Stimulated activated memory B cell treated with anti-CD40 and anti-IgM and Interleukin-4, amounts not matched to agents 10 μg/mL and 1 μg/mL and 100 μg/mL, for 72 hours (primary cell): ENCODE measurements at regions not wholly inside any gene's neighbourhood (a gene's known extent, or its start where the extent isn't known, plus 50 kb on each side); places are given as distances from the start of the nearest gene placed in this dataset.

Experiments used
- ATAC-seq: fragments of 150-1000 bp; cut with Tn5 transposase; 2 replicates; pipeline ENCODE4 v1.10.0; 2021
- H3K27ac Mint-ChIP-seq: one replicate; pipeline ENCODE4 v1.8.0; 2022; ENCODE audit warnings: mild to moderate bottlenecking, mixed read lengths
- H3K27me3 Mint-ChIP-seq: one replicate; pipeline ENCODE4 v1.8.0; 2022; ENCODE audit warnings: mixed read lengths
- H3K36me3 Mint-ChIP-seq: one replicate; pipeline ENCODE4 v1.8.0; 2022; ENCODE audit warnings: mixed read lengths
- H3K4me1 Mint-ChIP-seq: one replicate; pipeline ENCODE4 v1.8.0; 2022; ENCODE audit warnings: mixed read lengths
- H3K4me3 Mint-ChIP-seq: one replicate; pipeline ENCODE4 v1.8.0; 2022; ENCODE audit warnings: mild to moderate bottlenecking, moderate library complexity, mixed read lengths
- H3K9me3 Mint-ChIP-seq: one replicate; pipeline ENCODE4 v1.8.0; 2022; ENCODE audit warnings: mixed read lengths

DNA sequence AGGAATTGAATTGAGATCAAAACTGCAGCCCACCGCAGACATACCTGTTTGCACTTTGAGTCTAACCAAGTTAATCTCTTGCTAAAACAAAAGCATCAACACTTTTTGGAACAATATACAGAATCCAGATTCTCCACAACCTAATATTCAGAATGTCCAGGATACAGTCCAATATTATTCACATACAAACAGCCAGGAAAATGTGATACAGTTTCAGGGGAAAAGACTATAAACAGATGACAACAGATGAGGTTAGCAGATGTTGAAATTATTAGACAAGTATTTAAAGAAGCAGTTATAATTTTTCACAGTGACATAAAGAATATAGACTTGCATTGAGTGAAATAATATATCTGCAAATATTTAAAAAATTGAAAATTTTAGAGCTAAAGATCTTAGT lies 678.1 kb upstream of the CXADR start:
- H3K27ac Mint-ChIP-seq, result no peak overlapping the region
- no peaks in the 10 kb centered on the region for H3K27me3 Mint-ChIP-seq
- no peaks in the 10 kb centered on the region for H3K36me3 Mint-ChIP-seq
- no peaks in the 10 kb centered on the region for H3K4me1 Mint-ChIP-seq
- no peak for ATAC-seq
- no peaks in the 10 kb centered on the region for H3K9me3 Mint-ChIP-seq
- no peak overlapping the region for H3K4me3 Mint-ChIP-seq

DNA sequence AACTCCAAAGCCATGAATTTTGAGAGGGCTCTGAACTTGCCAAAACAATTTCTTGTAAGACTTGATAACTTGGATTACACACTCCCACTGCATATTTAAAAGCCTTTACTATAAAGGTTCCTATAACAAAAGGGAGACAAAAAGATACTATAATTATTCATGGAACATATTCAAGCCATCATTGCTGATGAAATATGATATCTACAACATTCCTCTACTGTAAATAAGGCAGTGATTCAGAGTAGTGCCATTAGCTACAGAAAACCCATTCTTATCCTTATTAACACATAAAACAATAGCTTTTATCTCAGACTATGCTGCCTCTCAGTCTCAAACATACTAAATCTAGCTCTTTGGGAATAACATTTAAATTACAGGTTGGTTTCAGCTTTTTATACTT lies 675.5 kb upstream of the CXADR start:
- H3K36me3 Mint-ChIP-seq, result no peaks in the 10 kb centered on the region
- no peak for ATAC-seq
- H3K4me3 Mint-ChIP-seq, result no peak overlapping the region
- H3K4me1 Mint-ChIP-seq, result no peaks in the 10 kb centered on the region
- H3K27me3 Mint-ChIP-seq, result no peaks in the 10 kb centered on the region
- H3K9me3 Mint-ChIP-seq, result no peaks in the 10 kb centered on the region
- H3K27ac Mint-ChIP-seq, result no peak overlapping the region

DNA sequence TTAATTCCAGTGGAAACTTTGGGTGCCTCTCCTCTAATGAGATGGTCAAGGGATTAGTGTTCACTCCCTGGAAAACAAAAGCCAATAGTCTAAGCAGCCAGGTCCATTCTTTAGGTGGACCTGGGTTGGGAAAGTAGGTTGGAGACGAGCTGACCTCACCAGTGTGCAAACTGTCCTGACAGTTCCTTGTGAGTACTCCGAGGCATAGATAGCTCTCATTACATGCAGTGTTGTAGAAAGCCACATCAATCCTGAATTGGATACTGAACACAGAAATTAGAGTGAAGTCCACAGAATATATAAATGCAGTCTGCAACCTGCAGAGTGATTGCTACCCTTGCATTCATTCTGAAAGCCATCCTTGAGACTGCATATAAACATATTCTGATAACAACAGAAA lies 675.1 kb upstream of the CXADR start:
- Mint-ChIP-seq H3K27ac (no peak overlapping the region), H3K27me3 (no peaks in the 10 kb centered on the region), H3K36me3 (no peaks in the 10 kb centered on the region), H3K4me1 (no peaks in the 10 kb centered on the region), H3K9me3 (no peaks in the 10 kb centered on the region), H3K4me3 (no peak overlapping the region)
- no peak for ATAC-seq

DNA sequence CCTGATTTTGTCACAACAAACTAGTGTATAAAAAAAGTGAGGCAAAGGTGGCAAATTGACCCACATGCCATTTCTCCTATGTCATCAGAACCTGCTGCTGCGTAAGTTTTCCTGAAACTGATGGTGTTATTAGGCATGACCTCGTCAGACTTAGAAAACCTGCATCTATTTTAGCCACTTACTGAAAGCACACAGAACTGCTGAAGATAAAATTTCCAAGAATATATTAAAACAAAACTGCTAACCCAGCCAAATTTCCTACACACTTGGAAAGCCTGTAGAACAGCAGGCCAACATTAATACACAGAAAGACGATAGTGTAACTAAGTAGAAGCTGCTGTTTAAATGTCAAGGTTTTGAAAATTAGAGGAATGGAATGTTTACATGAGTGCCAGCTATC lies 674.5 kb upstream of the CXADR start:
- Mint-ChIP-seq H3K9me3 (no peaks in the 10 kb centered on the region), H3K27ac (no peak overlapping the region), H3K4me1 (no peaks in the 10 kb centered on the region), H3K4me3 (no peak overlapping the region), H3K27me3 (no peaks in the 10 kb centered on the region), H3K36me3 (no peaks in the 10 kb centered on the region)
- no peak for ATAC-seq

DNA sequence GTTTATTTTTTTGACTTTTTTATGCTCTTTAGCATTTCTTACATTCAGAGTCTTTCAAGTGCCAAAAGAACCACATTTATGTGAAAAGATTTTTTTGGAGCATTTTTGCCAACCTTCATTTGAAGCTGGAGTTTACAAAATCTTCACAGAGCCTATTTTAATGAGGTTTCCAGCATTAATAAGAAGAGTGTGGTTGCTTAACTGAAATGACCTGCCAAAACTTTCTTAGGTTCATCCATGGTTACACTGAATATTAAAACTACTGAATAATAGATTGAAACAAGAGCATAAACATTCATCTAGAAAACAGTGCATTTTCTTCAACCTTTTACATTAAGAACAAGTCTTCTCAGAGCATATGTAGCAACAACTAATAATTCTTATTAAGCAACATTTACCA lies 672.3 kb upstream of the CXADR start:
- H3K4me3 Mint-ChIP-seq, result no peak overlapping the region
- H3K4me1 Mint-ChIP-seq, result no peaks in the 10 kb centered on the region
- ATAC-seq, result no peak
- no peak overlapping the region for H3K27ac Mint-ChIP-seq
- no peaks in the 10 kb centered on the region for H3K36me3 Mint-ChIP-seq
- no peaks in the 10 kb centered on the region for H3K27me3 Mint-ChIP-seq
- peaks cover 5% of the 10 kb centered on the region for H3K9me3 Mint-ChIP-seq

DNA sequence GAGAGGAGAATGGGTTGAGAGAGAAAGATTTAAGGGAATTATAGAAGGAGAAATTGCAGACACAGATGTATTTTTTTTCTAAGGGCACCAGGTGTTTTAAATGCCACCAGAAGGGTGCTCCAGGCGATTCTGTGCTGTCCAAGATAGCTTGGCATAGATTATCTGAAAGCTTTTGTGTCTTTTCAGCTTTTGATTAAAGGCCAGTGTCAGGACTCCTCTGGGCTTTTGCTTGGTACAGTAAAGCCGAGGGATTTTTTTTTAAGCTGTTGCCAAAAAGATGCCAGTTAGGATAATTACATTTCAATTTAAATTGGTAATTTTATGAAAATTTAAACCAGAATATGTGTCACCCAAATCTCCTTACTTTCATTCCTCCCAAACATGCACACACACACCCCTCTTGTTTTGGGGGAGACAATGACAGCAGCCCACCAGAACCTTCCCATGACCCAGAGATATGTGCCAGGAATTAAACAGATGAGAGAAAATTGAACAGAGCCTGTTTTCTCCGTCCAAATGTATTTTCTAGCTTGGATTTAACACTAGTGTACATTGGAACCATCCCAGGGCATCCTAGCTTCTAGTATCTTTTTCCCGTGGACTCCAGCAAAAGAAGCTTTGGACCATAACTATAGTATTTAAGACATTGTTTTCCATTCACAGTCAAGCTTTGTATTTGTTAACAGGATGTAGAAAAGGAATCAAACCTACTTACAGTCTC lies 670.7 kb upstream of the CXADR start:
- Mint-ChIP-seq H3K27me3 (no peaks in the 10 kb centered on the region), H3K36me3 (no peaks in the 10 kb centered on the region), H3K4me3 (no peak overlapping the region), H3K4me1 (no peaks in the 10 kb centered on the region), H3K27ac (no peak overlapping the region), H3K9me3 (peaks cover 6% of the 10 kb centered on the region)
- ATAC-seq, result no peak

DNA sequence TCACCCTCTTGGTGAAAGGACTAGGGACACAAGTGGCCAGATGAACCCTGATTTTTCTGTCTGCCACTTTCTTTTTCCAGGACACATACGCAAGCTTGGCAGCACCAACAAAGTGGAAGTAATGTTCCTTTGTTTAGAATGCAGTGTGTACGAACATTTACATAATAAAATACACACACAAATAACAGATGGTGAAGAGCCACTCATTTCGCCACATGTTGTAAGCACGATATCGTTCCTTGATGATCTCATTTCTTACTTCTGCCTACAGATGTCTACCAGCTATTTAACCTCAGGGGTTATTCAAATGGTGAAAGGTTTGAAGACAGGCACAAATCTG lies 670.2 kb upstream of the CXADR start:
- no peaks in the 10 kb centered on the region for H3K36me3 Mint-ChIP-seq
- no peak overlapping the region for H3K27ac Mint-ChIP-seq
- H3K4me1 Mint-ChIP-seq, result no peaks in the 10 kb centered on the region
- no peak for ATAC-seq
- no peaks in the 10 kb centered on the region for H3K27me3 Mint-ChIP-seq
- H3K4me3 Mint-ChIP-seq, result no peak overlapping the region
- H3K9me3 Mint-ChIP-seq, result peaks cover 6% of the 10 kb centered on the region

DNA sequence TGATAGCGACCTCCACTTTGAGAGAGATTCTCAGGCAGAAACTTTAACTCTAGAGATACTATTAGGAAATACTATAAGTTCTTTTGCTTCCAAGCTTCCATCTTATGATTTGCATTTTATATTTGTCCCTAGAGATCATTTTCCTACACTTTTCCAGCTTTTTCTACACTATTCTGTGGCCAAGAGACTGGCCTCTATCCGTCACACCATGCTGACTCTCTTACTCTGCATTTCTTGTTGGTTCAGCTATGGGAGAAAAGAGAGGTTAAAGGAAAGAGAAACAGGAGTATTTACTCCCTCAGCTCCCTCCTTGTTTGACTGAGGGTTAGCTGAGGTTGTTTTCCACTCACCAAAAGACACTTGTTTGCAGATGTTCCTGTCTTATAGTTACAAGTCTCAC lies 665.6 kb upstream of the CXADR start:
- peaks cover 6% of the 10 kb centered on the region for H3K9me3 Mint-ChIP-seq
- no peak overlapping the region for H3K4me3 Mint-ChIP-seq
- no peaks in the 10 kb centered on the region for H3K4me1 Mint-ChIP-seq
- H3K27me3 Mint-ChIP-seq, result no peaks in the 10 kb centered on the region
- H3K27ac Mint-ChIP-seq, result no peak overlapping the region
- H3K36me3 Mint-ChIP-seq, result no peaks in the 10 kb centered on the region
- no peak for ATAC-seq

DNA sequence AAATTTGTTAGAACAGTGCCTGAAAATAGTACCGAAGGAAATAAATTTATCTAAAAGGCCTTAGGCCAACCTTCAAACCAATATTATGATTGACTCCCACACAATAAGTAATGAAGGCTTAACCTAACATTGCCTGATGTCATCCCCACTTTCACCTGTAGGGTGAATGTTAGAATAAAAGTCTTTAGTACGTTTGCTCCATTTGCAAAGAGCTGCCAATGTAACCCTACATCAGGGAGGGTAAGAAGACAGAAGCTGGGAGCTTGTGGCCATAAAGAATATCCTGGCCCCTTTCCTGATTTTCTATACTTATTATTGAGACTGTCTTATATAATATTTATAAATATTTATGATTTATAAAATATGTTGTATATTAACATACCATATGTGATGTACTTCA lies 661.8 kb upstream of the CXADR start:
- ATAC-seq, result no peak
- H3K27ac Mint-ChIP-seq, result no peak overlapping the region
- H3K27me3 Mint-ChIP-seq, result no peaks in the 10 kb centered on the region
- no peaks in the 10 kb centered on the region for H3K4me1 Mint-ChIP-seq
- peaks cover 4% of the 10 kb centered on the region for H3K9me3 Mint-ChIP-seq
- no peak overlapping the region for H3K4me3 Mint-ChIP-seq
- no peaks in the 10 kb centered on the region for H3K36me3 Mint-ChIP-seq

DNA sequence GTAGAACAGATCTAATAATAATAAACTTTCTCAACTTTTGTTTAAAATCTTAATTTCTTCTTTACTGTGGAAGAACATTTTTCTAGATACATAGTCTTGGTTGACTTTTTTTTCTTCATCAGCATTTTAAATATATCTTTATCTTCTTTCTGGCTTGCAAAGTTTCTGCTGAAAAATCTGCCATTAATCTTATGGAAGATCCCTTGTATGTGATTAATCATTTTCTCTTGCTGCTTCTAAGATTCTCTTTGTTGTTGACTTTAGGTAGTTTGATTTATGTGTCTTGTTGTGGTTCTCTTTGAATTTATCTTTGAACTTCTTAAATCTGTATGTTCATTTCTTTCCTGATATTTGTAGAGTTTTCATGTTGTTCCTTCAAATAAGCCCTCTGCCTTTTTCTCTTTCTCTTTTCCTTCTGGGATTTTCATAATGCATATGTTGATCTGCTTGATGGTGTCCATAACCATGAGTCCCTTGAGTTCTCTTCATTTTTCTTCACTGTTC lies 657.6 kb upstream of the CXADR start:
- no peak overlapping the region for H3K4me3 Mint-ChIP-seq
- H3K9me3 Mint-ChIP-seq, result peaks cover 4% of the 10 kb centered on the region
- H3K27ac Mint-ChIP-seq, result no peak overlapping the region
- H3K4me1 Mint-ChIP-seq, result no peaks in the 10 kb centered on the region
- H3K27me3 Mint-ChIP-seq, result no peaks in the 10 kb centered on the region
- no peaks in the 10 kb centered on the region for H3K36me3 Mint-ChIP-seq
- ATAC-seq, result no peak

DNA sequence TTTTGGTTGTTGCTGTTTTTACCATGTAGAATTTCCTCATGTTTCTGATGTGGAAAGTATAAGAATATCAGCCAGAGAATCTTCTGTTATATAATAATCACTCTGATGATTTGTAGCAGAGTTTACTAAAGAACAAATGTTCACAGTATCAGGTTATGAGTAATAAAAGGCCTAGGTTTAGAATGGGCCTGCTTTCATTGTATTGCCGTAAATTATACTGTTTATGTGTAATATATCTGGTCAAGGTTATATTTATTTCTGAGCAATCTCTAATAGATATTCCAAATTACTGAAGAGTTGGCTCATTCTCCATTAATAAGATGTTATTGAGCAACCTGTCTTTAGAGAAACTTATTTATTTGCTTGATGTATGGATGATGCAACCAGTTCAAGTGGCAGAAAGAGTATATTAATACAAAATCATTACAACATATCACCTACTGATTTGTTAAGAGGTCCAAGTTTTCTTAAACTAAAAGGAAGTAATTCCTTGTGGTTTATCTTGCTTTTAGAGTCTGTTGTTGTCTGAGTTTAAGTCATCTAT lies 649.4 kb upstream of the CXADR start:
- no peaks in the 10 kb centered on the region for H3K4me1 Mint-ChIP-seq
- H3K27me3 Mint-ChIP-seq, result no peaks in the 10 kb centered on the region
- H3K27ac Mint-ChIP-seq, result no peak overlapping the region
- H3K4me3 Mint-ChIP-seq, result no peak overlapping the region
- no peak for ATAC-seq
- H3K36me3 Mint-ChIP-seq, result no peaks in the 10 kb centered on the region
- H3K9me3 Mint-ChIP-seq, result no peaks in the 10 kb centered on the region

DNA sequence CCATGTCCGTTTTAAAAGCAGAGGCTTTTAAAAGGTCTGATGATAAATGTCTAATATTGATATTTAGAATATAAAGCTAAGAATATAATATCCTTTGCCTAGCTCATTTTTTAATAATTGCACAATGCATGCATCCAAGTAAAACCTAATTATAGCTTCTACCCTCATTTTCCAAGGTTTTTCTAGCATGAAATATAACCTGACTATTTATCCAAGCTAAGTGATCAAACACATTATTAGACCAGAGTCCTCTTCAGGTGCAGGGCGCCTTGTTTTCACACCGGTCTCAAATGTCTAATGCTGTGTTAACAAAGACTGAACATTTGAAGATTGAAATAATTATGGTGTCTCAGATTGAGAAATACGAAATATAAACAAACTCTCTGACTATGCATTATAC lies 648.9 kb upstream of the CXADR start:
- Mint-ChIP-seq H3K4me3 (no peak overlapping the region), H3K4me1 (no peaks in the 10 kb centered on the region), H3K27me3 (no peaks in the 10 kb centered on the region), H3K36me3 (no peaks in the 10 kb centered on the region), H3K27ac (no peak overlapping the region), H3K9me3 (no peaks in the 10 kb centered on the region)
- no peak for ATAC-seq

DNA sequence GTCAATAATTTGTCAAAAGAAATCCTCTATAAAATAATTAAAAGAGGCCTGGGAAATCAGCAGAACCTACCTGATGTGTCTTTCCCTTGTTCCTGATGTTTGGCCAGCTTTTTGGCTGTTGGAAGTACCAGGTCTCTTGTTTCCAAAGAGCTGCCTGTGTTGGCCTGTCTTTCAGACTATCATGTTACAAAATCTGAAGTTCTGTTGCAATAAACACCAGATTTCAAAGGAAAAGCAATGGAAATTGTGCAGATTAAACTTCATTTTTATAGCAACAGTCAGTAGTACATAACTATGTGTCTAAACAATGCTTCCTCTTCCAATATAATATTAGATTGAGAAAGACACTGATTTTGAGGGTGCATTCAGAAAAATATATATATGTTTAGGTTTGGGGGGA lies 647.2 kb upstream of the CXADR start:
- no peaks in the 10 kb centered on the region for H3K4me1 Mint-ChIP-seq
- ATAC-seq, result no peak
- H3K36me3 Mint-ChIP-seq, result no peaks in the 10 kb centered on the region
- no peaks in the 10 kb centered on the region for H3K9me3 Mint-ChIP-seq
- no peak overlapping the region for H3K4me3 Mint-ChIP-seq
- no peaks in the 10 kb centered on the region for H3K27me3 Mint-ChIP-seq
- H3K27ac Mint-ChIP-seq, result no peak overlapping the region

DNA sequence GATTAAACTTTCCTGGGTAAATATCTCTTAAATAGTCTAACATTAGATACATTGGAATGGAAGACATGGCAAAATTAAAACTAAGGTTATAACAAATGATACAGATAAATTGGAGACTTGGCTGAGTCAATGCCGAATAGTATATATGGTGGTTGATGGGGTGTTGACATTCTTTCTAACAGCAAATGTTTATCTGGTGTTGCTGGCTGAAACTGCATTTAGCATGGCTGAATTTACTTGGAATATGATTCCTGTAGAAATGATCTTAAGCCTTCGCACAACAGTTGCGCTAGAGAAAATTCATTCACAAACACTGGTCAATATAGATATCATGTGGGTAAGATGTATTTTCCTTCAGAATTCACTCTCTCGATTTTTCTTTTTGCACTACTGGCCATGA lies 646.0 kb upstream of the CXADR start:
- no peak for ATAC-seq
- Mint-ChIP-seq H3K4me3 (no peak overlapping the region), H3K9me3 (no peaks in the 10 kb centered on the region), H3K27me3 (no peaks in the 10 kb centered on the region), H3K36me3 (no peaks in the 10 kb centered on the region), H3K27ac (no peak overlapping the region), H3K4me1 (no peaks in the 10 kb centered on the region)

DNA sequence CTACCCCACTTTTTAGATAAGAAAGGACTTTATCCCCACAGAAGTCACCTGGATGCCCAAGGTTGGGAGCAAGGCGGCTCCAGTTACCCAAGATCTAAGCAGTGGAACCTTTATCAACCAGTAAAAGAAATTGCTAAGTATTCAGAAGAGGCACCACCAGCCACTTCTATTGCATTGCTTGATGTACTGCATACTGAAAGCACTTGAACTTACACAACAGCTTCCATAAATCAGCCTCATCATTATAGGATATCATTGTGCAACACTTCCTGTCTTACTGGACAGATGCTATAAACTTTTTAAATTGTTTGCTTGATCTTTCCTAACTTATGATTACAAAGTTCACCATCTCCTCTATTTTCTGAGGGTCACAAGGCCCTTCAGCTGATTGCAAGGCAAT lies 642.7 kb upstream of the CXADR start:
- Mint-ChIP-seq H3K27me3 (no peaks in the 10 kb centered on the region), H3K27ac (no peak overlapping the region), H3K36me3 (no peaks in the 10 kb centered on the region), H3K9me3 (no peaks in the 10 kb centered on the region), H3K4me1 (no peaks in the 10 kb centered on the region), H3K4me3 (no peak overlapping the region)
- no peak for ATAC-seq

DNA sequence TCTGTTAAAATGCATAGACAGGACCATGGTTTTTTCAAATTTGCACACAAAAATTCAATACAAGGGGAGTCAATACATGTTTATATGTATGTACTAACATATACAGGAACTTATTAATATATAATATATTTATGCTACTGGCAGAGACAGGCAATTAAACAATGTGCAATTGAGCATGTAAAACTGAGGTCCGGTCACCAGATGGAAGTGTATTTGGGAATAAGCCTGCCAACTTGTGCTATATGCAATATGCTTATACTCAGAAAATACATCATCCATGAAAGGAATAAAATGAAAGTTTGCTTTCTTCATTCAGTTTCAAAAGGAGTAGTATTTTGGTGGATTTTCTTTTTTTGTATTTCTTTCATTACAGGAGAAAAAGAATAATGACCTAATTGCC lies 640.2 kb upstream of the CXADR start:
- ATAC-seq, result no peak
- no peaks in the 10 kb centered on the region for H3K9me3 Mint-ChIP-seq
- no peaks in the 10 kb centered on the region for H3K27me3 Mint-ChIP-seq
- H3K27ac Mint-ChIP-seq, result no peak overlapping the region
- no peaks in the 10 kb centered on the region for H3K36me3 Mint-ChIP-seq
- H3K4me1 Mint-ChIP-seq, result no peaks in the 10 kb centered on the region
- H3K4me3 Mint-ChIP-seq, result no peak overlapping the region

DNA sequence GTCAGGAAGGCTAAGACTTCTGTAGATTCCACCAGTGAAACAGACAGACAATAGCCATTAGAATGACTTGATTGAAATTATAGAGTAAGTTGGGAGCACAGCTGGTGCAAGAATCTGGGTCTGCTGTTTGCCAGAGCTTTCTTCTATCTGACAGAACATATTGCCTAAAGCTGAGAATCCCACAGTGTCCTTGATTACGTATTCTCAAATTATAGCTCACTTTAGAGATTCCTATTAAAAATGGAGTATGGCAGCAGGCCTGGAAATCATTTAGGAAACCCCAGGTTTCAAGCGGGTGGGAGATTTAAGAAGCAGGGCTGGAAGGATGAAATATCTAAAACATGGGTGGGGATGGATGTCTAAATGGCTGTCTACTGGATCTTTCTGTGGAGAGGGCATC lies 639.7 kb upstream of the CXADR start:
- H3K36me3 Mint-ChIP-seq, result no peaks in the 10 kb centered on the region
- no peak overlapping the region for H3K27ac Mint-ChIP-seq
- no peak overlapping the region for H3K4me3 Mint-ChIP-seq
- H3K4me1 Mint-ChIP-seq, result no peaks in the 10 kb centered on the region
- H3K27me3 Mint-ChIP-seq, result no peaks in the 10 kb centered on the region
- ATAC-seq, result no peak
- no peaks in the 10 kb centered on the region for H3K9me3 Mint-ChIP-seq
